Activated naive CD4-positive, alpha-beta T cell treated with anti-CD3 and anti-CD28 coated beads, Interleukin-2, amount 50 U/mL, for 24 hours (primary cell): ENCODE measurements at regions not wholly inside any gene's neighbourhood (a gene's known extent, or its start where the extent isn't known, plus 50 kb on each side); places are given as distances from the start of the nearest gene placed in this dataset.
"Not testable (repeated sequence)": the region's sequence is repeated elsewhere in the genome, so short reads cannot be mapped to it uniquely, and the experiment has no call there.

Experiments used
- H3K27ac Mint-ChIP-seq: one replicate; pipeline ENCODE4 v1.8.0; 2021; ENCODE audit warnings: mild to moderate bottlenecking, mixed read lengths
- H3K27me3 Mint-ChIP-seq: one replicate; pipeline ENCODE4 v1.8.0; 2021; ENCODE audit warnings: mixed read lengths
- H3K36me3 Mint-ChIP-seq: one replicate; pipeline ENCODE4 v1.8.0; 2021; ENCODE audit warnings: mixed read lengths
- H3K4me1 Mint-ChIP-seq: one replicate; pipeline ENCODE4 v1.8.0; 2021; ENCODE audit warnings: mixed read lengths
- H3K4me3 Mint-ChIP-seq: one replicate; pipeline ENCODE4 v1.8.0; 2021; ENCODE audit warnings: mild to moderate bottlenecking, mixed read lengths
- H3K9me3 Mint-ChIP-seq: one replicate; pipeline ENCODE4 v1.8.0; 2021; ENCODE audit warnings: mixed read lengths

DNA sequence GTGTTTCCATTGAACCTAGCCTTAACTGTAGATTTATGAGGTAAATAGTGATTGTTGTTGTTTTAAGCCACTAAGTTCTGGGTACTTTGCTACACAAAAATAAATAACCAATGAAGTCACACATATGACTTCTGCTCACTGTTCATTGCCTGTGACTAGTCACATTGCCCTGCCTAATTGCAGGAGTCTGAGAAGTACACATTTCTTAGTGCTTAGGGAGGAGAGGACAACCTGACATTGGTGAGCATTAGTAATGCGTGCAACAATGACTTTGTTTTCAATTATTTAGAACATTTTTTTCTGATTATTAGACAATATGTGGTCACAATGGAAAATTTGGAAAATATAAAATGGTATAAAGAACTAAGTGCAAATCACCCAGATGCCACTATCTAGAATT, 133.2 kb upstream of the DAZL start:
- Mint-ChIP-seq H3K4me3 (no peak overlapping the region), H3K9me3 (peaks cover 7% of the 10 kb centered on the region), H3K4me1 (peaks cover 7% of the 10 kb centered on the region), H3K36me3 (no peaks in the 10 kb centered on the region), H3K27ac (no peak overlapping the region), H3K27me3 (no peaks in the 10 kb centered on the region)

DNA sequence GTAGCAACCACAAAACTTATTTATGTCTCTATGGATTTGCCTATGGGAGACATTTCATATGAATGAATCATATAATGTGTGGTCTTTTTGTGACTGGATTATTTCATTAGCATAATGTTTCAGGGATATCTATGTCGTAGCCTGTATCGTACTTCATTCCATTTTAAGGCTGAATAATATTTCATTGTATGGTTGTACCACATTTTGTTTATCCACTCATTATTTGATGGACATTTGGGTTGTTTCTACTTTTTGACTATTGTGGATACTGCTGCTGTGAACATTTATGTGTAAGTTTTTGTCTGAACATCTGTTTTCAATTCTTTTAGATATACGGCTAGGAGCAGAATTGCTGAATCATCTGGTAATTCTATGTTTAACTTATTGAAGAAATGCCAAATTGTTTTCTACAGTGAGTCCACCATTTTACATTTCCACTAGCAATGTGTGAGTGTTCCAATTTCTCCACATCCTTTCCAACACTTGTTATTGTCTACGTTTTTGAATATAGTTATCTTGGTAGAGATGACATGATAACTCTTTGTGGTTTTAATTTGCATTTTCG, 134.4 kb upstream of the DAZL start:
- Mint-ChIP-seq H3K36me3 (no peaks in the 10 kb centered on the region), H3K4me3 (no peak overlapping the region), H3K27ac (no peak overlapping the region), H3K27me3 (no peaks in the 10 kb centered on the region), H3K4me1 (peaks cover 7% of the 10 kb centered on the region), H3K9me3 (no peaks in the 10 kb centered on the region)

DNA sequence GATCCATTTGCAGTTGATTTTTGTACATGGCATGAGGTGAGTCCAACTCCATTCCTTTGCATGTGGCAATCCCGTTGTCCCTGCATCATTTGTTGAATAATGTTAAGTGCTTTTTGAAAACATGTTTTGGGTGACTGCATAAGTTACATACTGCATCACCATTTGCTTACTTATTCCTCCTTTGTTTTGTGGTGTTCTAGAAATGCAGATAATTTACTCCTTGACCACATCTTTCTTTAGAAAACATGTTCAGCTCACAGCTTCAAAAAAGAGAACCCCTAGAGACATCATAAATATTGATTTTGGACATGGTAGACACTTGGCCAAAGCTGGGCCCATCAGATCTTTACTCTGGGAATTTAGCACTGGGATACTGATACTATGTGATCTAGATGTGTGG, 135.3 kb upstream of the DAZL start:
- H3K4me1 Mint-ChIP-seq: peaks cover 7% of the 10 kb centered on the region
- H3K9me3 Mint-ChIP-seq: no peaks in the 10 kb centered on the region
- H3K36me3 Mint-ChIP-seq: no peaks in the 10 kb centered on the region
- H3K27me3 Mint-ChIP-seq: no peaks in the 10 kb centered on the region
- no peak overlapping the region for H3K27ac Mint-ChIP-seq
- H3K4me3 Mint-ChIP-seq: no peak overlapping the region

DNA sequence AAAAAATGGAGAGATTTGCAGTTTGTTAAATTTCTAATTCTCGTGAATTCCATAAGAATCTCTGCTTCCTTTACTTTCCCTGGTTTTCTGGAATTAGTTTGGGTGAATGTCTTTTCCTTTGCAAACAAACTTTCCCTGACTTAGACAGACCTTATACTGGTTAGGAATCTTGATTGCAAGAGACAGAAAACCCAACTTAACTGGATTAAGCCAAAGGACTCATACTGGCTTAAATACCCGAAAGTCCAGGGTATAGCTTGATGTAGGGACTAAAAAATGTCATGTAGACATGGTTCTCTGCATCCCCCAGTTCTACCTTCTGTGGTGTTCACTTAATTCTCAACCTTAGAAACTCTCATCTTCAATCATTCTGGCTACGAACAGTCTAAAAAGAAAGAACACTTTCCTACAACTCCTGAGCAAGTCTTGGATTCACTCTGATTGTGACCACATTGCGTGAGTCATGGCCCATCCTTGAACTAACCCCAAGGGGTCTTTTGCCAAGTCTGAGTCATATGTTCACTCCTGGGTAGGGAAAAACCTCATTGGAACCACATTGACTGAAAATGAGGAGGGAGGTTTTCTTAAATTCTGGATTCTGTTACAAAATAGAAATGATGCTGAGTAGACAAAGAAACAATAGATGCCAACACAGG, 136.0 kb upstream of the DAZL start:
- Mint-ChIP-seq H3K4me3 (no peak overlapping the region), H3K36me3 (no peaks in the 10 kb centered on the region), H3K27me3 (no peaks in the 10 kb centered on the region), H3K9me3 (no peaks in the 10 kb centered on the region), H3K4me1 (peaks cover 7% of the 10 kb centered on the region), H3K27ac (no peak overlapping the region)

DNA sequence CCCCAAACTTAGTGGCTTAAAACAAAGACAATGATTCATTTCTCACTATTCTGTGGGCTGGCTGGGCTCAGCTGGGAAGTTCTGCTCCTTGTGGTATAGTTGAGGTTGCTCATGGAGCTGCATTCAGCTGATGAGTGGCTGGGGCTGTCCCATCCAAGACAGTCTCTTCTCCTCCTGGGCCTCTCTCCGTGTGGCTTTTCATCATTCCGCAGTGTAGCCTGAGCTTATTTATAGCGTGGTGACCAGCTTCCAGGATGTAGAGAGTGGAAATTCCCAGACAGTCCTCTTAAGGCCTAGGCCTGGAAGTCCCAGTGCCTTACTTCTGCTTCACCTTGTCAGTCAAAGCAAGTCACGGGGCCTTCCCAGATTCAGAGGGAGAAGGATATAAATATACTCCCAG, 136.7 kb upstream of the DAZL start:
- H3K36me3 Mint-ChIP-seq: no peaks in the 10 kb centered on the region
- no peak overlapping the region for H3K4me3 Mint-ChIP-seq

DNA sequence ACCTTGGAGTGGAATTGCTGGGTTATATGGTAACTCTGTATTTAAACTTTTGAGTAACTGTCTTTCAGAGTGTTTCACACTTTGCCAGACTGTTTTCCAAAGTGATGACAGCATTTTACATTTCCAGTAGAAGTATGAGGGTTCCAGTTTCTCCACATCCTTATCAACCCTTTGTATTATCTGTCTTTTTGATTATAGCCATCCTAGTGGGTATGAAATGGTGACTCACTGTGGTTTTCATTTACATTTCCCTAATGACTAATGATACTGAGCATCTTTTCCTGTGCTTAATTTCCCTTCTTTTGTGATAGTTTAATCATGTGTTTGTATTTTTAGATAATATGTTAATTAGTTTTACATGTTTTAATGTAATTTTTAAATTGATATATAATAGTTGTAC, 138.1 kb upstream of the DAZL start:
- no peak overlapping the region for H3K4me3 Mint-ChIP-seq
- no peak overlapping the region for H3K27ac Mint-ChIP-seq
- H3K4me1 Mint-ChIP-seq: peaks cover 3% of the 10 kb centered on the region
- no peaks in the 10 kb centered on the region for H3K9me3 Mint-ChIP-seq
- no peaks in the 10 kb centered on the region for H3K27me3 Mint-ChIP-seq
- H3K36me3 Mint-ChIP-seq: no peaks in the 10 kb centered on the region

More for the DNA sequence above, 136.7 kb upstream of the DAZL start:
- no peaks in the 10 kb centered on the region for H3K27me3 Mint-ChIP-seq
- no peaks in the 10 kb centered on the region for H3K9me3 Mint-ChIP-seq
- peaks cover 7% of the 10 kb centered on the region for H3K4me1 Mint-ChIP-seq
- peak overlapping the region; percentile 48 for H3K27ac Mint-ChIP-seq

DNA sequence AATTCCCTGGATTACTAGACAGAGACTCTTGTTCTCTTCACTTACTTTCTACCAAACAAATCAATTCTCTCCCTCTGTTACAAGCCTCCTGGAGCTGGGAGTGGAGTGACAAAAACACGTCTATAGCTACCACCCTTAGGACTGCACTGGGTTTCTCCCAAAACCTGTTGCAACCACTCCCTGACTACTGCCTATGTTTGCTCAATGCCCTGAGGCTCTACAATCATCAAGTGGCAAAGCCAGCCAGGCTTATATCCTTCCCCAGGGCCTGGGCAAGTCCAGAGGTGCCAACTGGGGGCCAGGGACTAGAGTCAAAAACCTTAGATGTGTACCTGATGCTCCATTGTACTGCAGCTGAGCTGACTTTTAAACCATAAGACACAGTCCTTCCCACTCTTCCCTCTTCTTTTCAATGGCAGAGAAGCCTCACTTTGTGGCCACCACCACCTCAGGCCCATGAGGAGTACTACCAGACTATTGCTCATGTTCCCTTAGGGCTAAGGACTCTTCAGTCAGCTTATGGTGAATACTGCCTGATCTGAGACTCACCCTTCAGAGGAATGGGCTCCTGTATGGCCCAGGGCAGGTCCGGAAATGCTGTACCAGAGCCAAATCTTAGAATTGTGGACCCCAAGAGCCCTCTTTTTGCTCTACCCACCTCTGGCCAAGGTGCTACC, 125.4 kb upstream of the PLCL2 start:
- no peaks in the 10 kb centered on the region for H3K9me3 Mint-ChIP-seq
- H3K27ac Mint-ChIP-seq: no peak overlapping the region
- H3K4me1 Mint-ChIP-seq: peaks cover 5% of the 10 kb centered on the region
- no peaks in the 10 kb centered on the region for H3K27me3 Mint-ChIP-seq
- no peak overlapping the region for H3K4me3 Mint-ChIP-seq
- no peaks in the 10 kb centered on the region for H3K36me3 Mint-ChIP-seq

DNA sequence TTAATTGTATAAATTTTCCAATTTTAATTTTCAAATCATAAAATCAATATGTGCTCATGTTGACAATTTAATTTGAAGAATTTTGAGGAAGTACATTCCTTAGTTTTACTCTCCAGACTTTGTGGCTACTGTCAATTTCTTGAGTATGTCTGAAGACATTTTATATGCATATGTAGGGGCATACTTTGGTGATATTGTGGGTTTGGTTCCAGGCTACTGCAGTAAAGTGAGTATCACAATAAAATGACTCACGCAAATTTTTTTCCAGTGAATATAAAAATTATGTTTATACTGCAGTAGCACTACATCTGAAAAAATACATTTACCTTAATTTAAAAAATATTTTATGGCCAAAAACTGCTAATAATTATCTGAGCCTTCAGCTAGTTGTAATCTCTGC, 123.2 kb upstream of the PLCL2 start:
- no peaks in the 10 kb centered on the region for H3K27me3 Mint-ChIP-seq
- no peak overlapping the region for H3K27ac Mint-ChIP-seq
- no peaks in the 10 kb centered on the region for H3K9me3 Mint-ChIP-seq

DNA sequence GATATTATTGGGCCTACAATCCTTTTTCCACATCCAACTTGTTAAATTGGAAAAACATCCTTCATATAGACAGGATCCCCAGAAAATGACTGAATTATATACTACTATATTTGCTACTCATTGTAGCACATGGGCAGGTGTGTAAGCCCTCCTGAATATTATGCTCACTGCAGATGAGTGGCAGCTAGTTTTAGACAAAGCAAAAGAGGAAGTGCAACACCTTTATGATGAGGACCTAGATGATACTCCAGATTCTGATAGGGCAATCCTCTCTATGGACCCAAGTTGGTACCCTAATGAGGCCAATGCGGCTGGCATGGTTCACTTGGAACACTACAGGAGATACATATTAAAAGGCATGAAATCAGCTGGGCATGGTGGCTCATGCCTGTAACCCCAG, 119.1 kb upstream of the PLCL2 start:
- Mint-ChIP-seq H3K4me1 (no peaks in the 10 kb centered on the region), H3K36me3 (no peaks in the 10 kb centered on the region), H3K27me3 (no peaks in the 10 kb centered on the region), H3K27ac (no peak overlapping the region), H3K4me3 (no peak overlapping the region), H3K9me3 (no peaks in the 10 kb centered on the region)

More for the DNA sequence above, 123.2 kb upstream of the PLCL2 start:
- Mint-ChIP-seq H3K4me1 (peaks cover 5% of the 10 kb centered on the region), H3K4me3 (no peak overlapping the region), H3K36me3 (no peaks in the 10 kb centered on the region)

DNA sequence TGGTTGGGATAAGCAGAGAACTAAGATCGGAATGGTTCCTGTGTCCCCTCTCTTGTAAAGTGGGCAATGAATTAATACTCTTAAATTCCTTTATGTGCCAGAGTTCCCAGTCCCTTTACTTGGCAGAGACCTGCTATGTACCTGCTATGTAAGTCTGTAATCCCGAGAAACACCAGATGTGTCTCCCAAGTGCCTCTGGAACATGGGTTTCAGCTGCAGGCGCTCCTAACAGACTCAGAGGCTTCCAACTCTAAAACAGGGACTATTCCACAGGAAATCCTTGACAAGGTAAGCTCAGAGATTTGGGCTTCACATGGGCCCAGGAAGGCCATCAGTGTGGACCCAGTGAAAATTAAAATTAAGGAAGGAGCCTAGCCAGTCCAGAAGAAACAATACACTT, 117.7 kb upstream of the PLCL2 start:
- no peaks in the 10 kb centered on the region for H3K36me3 Mint-ChIP-seq
- no peaks in the 10 kb centered on the region for H3K4me1 Mint-ChIP-seq
- no peak overlapping the region for H3K27ac Mint-ChIP-seq

DNA sequence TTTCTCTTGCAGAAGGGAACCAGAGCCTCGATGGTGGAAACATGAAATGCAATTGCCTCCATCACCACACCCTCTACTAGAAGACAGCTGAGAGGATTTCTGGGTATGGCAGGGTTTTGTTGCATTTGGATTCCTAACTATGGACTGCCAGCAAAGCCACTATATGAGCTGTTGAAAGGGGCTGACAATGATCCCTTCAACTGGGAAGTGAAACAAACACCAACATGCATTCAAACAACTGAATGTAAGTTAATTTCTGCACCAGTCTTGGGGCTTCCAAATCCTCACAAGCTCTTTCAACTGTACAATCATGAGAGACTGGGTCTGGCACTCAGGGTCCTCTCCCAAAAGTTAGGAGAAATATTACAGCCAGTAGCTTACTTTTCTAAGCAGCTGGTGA, 116.7 kb upstream of the PLCL2 start:
- Mint-ChIP-seq H3K9me3 (no peaks in the 10 kb centered on the region), H3K27ac (no peak overlapping the region), H3K4me1 (peaks cover 9% of the 10 kb centered on the region), H3K27me3 (no peaks in the 10 kb centered on the region), H3K4me3 (no peak overlapping the region), H3K36me3 (no peaks in the 10 kb centered on the region)

More for the DNA sequence above, 117.7 kb upstream of the PLCL2 start:
- Mint-ChIP-seq H3K27me3 (no peaks in the 10 kb centered on the region), H3K9me3 (no peaks in the 10 kb centered on the region), H3K4me3 (no peak overlapping the region)

DNA sequence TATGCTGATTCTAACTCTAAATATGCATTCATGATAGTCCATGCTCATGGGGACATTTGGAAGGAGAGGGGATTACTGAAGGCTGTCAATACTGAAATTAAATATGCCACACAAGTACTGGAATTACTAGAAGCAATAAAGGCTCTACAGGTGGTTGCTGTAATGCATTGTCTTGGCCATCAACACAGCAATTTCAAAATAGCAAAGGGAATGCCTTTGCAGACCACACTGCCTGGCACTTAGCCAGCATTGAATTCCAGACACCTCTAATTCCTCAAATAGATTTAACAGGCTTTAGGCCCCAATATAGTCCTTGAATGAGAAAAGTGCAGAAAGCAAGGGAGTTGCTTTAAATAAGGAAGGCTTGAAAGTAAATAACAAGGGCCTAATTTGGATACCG, 115.8 kb upstream of the PLCL2 start:
- no peaks in the 10 kb centered on the region for H3K36me3 Mint-ChIP-seq
- peaks cover 12% of the 10 kb centered on the region for H3K4me1 Mint-ChIP-seq
- H3K27ac Mint-ChIP-seq: no peak overlapping the region
- H3K27me3 Mint-ChIP-seq: no peaks in the 10 kb centered on the region
- no peak overlapping the region for H3K4me3 Mint-ChIP-seq
- H3K9me3 Mint-ChIP-seq: no peaks in the 10 kb centered on the region

DNA sequence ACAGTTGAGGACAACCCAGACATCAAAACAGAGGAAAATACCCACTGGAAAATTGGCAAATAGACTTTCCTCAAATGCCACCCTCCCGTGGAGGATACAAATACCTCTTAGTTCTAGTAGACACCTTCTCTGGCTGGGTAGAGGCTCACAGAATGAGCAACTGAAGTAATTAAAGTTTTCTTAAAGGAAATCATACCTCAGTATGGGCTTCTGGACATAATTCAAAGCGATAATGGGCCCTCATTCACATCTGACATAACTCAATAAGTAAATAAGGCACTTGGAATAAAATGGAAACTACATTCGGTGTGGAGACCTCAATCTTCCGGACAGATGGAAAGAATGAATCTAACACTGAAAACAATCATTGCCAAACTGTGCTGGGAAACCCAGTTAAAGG, 115.2 kb upstream of the PLCL2 start:
- H3K27me3 Mint-ChIP-seq: no peaks in the 10 kb centered on the region
- no peaks in the 10 kb centered on the region for H3K9me3 Mint-ChIP-seq
- H3K4me3 Mint-ChIP-seq: no peak overlapping the region
- no peak overlapping the region for H3K27ac Mint-ChIP-seq
- no peaks in the 10 kb centered on the region for H3K36me3 Mint-ChIP-seq
- peaks cover 15% of the 10 kb centered on the region for H3K4me1 Mint-ChIP-seq

DNA sequence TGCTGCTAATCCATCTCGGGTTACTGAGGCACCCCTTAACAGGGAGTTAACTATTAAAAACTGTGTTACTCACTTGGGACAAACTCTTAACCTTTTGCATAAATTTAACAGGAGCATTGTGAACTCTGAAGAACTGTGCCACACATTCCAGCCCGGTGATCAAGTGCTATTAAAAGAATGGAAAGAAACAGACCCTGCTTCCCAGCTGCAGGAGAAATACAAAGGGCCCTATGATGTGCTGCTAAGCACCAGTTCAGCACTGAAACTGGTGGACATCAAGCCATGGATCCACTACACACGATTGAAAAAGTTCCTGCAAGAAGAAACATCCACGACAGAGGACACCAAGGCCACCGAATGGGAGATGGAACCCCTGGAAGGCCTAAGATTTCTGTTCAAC, 114.7 kb upstream of the PLCL2 start:
- Mint-ChIP-seq H3K27me3 (peaks cover 3% of the 10 kb centered on the region), H3K27ac (no peak overlapping the region), H3K4me3 (no peak overlapping the region), H3K36me3 (no peaks in the 10 kb centered on the region), H3K4me1 (peaks cover 20% of the 10 kb centered on the region), H3K9me3 (no peaks in the 10 kb centered on the region)

DNA sequence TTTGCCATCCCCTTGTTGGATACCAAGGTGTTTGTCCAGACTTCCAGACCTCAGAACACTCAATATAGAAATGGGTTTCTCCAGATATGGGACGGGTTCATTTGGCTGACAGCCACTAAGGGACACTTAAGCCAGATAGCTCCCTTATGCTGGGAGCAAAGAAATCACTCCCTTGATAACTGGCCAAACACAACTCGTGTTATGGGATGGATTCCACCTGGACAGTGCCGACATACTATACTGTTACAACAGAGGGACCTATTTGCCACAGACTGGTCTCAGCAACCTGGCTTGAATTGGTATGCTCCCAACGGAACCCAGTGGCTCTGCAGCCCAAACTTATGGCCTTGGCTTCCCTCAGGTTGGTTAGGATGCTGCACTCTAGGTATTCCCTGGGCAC, 114.0 kb upstream of the PLCL2 start:
- Mint-ChIP-seq H3K27ac (no peak overlapping the region), H3K27me3 (peaks cover 5% of the 10 kb centered on the region), H3K36me3 (no peaks in the 10 kb centered on the region), H3K4me3 (no peak overlapping the region), H3K9me3 (no peaks in the 10 kb centered on the region), H3K4me1 (peaks cover 25% of the 10 kb centered on the region)

DNA sequence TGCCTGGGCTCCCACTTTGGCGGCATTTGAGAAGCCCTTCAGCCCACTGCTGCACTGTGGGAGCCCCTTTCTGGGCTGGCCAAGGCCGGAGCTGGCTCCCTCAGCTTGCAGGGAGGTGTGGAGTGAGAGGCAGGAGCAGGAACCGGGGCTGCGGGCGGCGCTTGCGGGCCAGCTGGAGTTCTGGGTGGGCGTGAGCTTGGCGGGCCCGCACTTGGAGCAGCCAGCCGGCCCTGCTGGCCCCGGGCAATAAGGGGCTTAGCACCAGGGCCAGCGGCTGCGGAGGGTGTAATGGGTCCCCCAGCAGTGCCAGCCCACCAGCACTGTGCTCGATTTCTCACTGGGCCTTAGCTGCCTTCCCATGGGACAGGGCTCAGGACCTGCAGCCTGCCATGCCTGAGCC, 111.2 kb upstream of the PLCL2 start:
- not testable (repeated sequence) for H3K36me3 Mint-ChIP-seq, H3K27ac Mint-ChIP-seq, H3K27me3 Mint-ChIP-seq, H3K9me3 Mint-ChIP-seq, H3K4me3 Mint-ChIP-seq
- H3K4me1 Mint-ChIP-seq: peaks cover 25% of the 10 kb centered on the region
